Body of pancreas (tissue), 4 donors: ENCODE measurements at regions not wholly inside any gene's neighbourhood (a gene's known extent, or its start where the extent isn't known, plus 50 kb on each side); places are given as distances from the start of the nearest gene placed in this dataset.

Experiments
- POLR2A ChIP-seq, 3 donors: fragments of 450-650 bp; IDR thresholded peaks; one replicate each; pipeline ENCODE4 v1.6.1; 2016; ENCODE audit warnings: antibody characterized with exemption in 3 of 3, mild to moderate bottlenecking in 2 of 3
- TF ChIP-seq, protein P1 (sequence below), 7 experiments: fragments of 450-650 bp in 4 of 7; fragments of 200-600 bp in 3 of 7; sonication (generic) in 3 of 7; IDR thresholded peaks; one replicate each; pipeline ENCODE4 v1.5.1; 2016 to 2019; ENCODE audit warnings: antibody characterized with exemption in 7 of 7

DNA sequence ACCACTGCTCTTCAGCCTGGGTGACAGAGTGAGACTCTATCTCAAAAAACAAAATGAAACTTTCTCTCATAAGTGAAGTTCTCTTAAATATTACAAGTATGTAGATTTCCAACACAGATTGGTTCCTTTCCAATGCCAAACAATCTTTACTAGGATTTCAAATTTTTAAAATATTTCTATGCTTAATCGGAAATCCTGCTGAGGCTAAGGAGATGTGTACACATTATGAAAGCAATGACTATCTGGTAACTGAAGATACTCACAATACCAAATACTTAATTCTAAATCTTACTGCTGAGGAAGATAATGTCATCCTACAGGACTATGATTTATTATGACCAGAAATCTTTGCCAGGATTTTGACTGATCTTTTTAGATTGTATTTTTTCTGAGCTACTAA, 255.6 kb upstream of the ZNF717 start:
- TF ChIP-seq, protein P1, sequence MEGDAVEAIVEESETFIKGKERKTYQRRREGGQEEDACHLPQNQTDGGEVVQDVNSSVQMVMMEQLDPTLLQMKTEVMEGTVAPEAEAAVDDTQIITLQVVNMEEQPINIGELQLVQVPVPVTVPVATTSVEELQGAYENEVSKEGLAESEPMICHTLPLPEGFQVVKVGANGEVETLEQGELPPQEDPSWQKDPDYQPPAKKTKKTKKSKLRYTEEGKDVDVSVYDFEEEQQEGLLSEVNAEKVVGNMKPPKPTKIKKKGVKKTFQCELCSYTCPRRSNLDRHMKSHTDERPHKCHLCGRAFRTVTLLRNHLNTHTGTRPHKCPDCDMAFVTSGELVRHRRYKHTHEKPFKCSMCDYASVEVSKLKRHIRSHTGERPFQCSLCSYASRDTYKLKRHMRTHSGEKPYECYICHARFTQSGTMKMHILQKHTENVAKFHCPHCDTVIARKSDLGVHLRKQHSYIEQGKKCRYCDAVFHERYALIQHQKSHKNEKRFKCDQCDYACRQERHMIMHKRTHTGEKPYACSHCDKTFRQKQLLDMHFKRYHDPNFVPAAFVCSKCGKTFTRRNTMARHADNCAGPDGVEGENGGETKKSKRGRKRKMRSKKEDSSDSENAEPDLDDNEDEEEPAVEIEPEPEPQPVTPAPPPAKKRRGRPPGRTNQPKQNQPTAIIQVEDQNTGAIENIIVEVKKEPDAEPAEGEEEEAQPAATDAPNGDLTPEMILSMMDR (IDR thresholded peaks at IDR 0.05): no peak
- TF ChIP-seq POLR2A (IDR thresholded peaks at IDR 0.05): no peak
